Peyer's patch (tissue), 4 donors: ENCODE measurements at regions not wholly inside any gene's neighbourhood (a gene's known extent, or its start where the extent isn't known, plus 50 kb on each side); places are given as distances from the start of the nearest gene placed in this dataset.

ENCODE experiments used
- CTCF ChIP-seq, 6 experiments: fragments of 450-650 bp in 4 of 6; fragments of 200-600 bp in 2 of 6; sonication (generic) in 1 of 6; IDR thresholded peaks; one replicate each; pipeline ENCODE4 v1.5.1; 2017 to 2019; ENCODE audit warnings: antibody characterized with exemption in 6 of 6, mild to moderate bottlenecking in 3 of 6, moderate library complexity in 1 of 6
- POLR2A ChIP-seq, 2 donors: fragments of 450-650 bp; IDR thresholded peaks; one replicate each; pipeline ENCODE4 v1.5.1; 2017; ENCODE audit warnings: antibody characterized with exemption in 2 of 2, mild to moderate bottlenecking in 2 of 2, moderate library complexity in 2 of 2

GRCh38 chr14:30251017-30251416, 307.9 kb upstream of the G2E3 start:
- TF ChIP-seq CTCF (IDR thresholded peaks at IDR 0.05) (no peak), POLR2A (IDR thresholded peaks at IDR 0.05) (no peak)
